ENCODE measurements at regions not wholly inside any gene's neighbourhood (a gene's known extent, or its start where the extent isn't known, plus 50 kb on each side); places are given as distances from the start of the nearest gene placed in this dataset.
"Not testable (repeated sequence)": the region's sequence is repeated elsewhere in the genome, so short reads cannot be mapped to it uniquely, and the experiment has no call there.

GRCh38 chr16:52316241-52316640 is 230.7 kb downstream of the TOX3 start:
- no peak for DNase-seq (ENCODE audit: low read depth)
- no peak overlapping the region for H3K4me3 ChIP-seq (ENCODE audit: low read depth, low read length)

- no peak for DNase-seq (ENCODE audit: low read depth)
- H3K4me3 ChIP-seq (ENCODE audit: low read depth, low read length): no peak overlapping the region
Observed at GRCh38 chr16:52312716-52313115, 234.2 kb downstream of the TOX3 start.

GRCh38 chr16:52309446-52310416 is 237.2 kb downstream of the TOX3 start:
- H3K4me3 ChIP-seq (ENCODE audit: low read depth, low read length): no peak overlapping the region
- DNase-seq (ENCODE audit: low read depth): no peak

- H3K4me3 ChIP-seq (ENCODE audit: low read depth, low read length): no peak overlapping the region
- DNase-seq (ENCODE audit: low read depth): no peak
Observed at GRCh38 chr16:52308051-52308450, 238.9 kb downstream of the TOX3 start.

GRCh38 chr16:52301026-52301425 is 245.9 kb downstream of the TOX3 start:
- no peak for DNase-seq (ENCODE audit: low read depth)
- H3K4me3 ChIP-seq (ENCODE audit: low read depth, low read length): no peak overlapping the region

GRCh38 chr16:52298769-52299168 is 248.2 kb downstream of the TOX3 start:
- H3K4me3 ChIP-seq (ENCODE audit: low read depth, low read length): no peak overlapping the region
- no peak for DNase-seq (ENCODE audit: low read depth)

GRCh38 chr16:52296706-52297315 is 250.1 kb downstream of the TOX3 start:
- not testable (repeated sequence) for H3K4me3 ChIP-seq (ENCODE audit: low read depth, low read length); DNase-seq (ENCODE audit: low read depth)

GRCh38 chr16:52296076-52296475 is 250.9 kb downstream of the TOX3 start:
- H3K4me3 ChIP-seq (ENCODE audit: low read depth, low read length): no peak overlapping the region
- DNase-seq (ENCODE audit: low read depth): no peak

- H3K4me3 ChIP-seq (ENCODE audit: low read depth, low read length): no peak overlapping the region
- no peak for DNase-seq (ENCODE audit: low read depth)
Observed at GRCh38 chr16:52294660-52295059, 252.3 kb downstream of the TOX3 start.

- DNase-seq (ENCODE audit: low read depth): no peak
- no peak overlapping the region for H3K4me3 ChIP-seq (ENCODE audit: low read depth, low read length)
Observed at GRCh38 chr16:52293204-52293603, 253.7 kb downstream of the TOX3 start.

- no peak overlapping the region for H3K4me3 ChIP-seq (ENCODE audit: low read depth, low read length)
- DNase-seq (ENCODE audit: low read depth): no peak
Observed at GRCh38 chr16:52283584-52284375, 263.2 kb downstream of the TOX3 start.

GRCh38 chr16:52283018-52283417 is 263.9 kb downstream of the TOX3 start:
- H3K4me3 ChIP-seq (ENCODE audit: low read depth, low read length): no peak overlapping the region
- peak; percentile 19 for DNase-seq (ENCODE audit: low read depth)

- no peak for DNase-seq (ENCODE audit: low read depth)
- no peak overlapping the region for H3K4me3 ChIP-seq (ENCODE audit: low read depth, low read length)
Observed at GRCh38 chr16:52280086-52280485, 266.9 kb downstream of the TOX3 start.

- DNase-seq (ENCODE audit: low read depth): no peak
- no peak overlapping the region for H3K4me3 ChIP-seq (ENCODE audit: low read depth, low read length)
Observed at GRCh38 chr16:52271088-52271750, 275.7 kb downstream of the TOX3 start.

- no peak overlapping the region for H3K4me3 ChIP-seq (ENCODE audit: low read depth, low read length)
- no peak for DNase-seq (ENCODE audit: low read depth)
Observed at GRCh38 chr16:52265446-52265861, 281.5 kb downstream of the TOX3 start.

GRCh38 chr16:52257534-52257933 is 289.4 kb downstream of the TOX3 start:
- no peak overlapping the region for H3K4me3 ChIP-seq (ENCODE audit: low read depth, low read length)
- no peak for DNase-seq (ENCODE audit: low read depth)

- H3K4me3 ChIP-seq (ENCODE audit: low read depth, low read length): no peak overlapping the region
- DNase-seq (ENCODE audit: low read depth): no peak
Observed at GRCh38 chr16:52256310-52257078, 290.4 kb downstream of the TOX3 start.

- no peak overlapping the region for H3K4me3 ChIP-seq (ENCODE audit: low read depth, low read length)
- DNase-seq (ENCODE audit: low read depth): no peak
Observed at GRCh38 chr16:52254746-52255145, 292.2 kb downstream of the TOX3 start.

GRCh38 chr16:52252680-52253079 is 294.3 kb downstream of the TOX3 start:
- no peak for DNase-seq (ENCODE audit: low read depth)

More at GRCh38 chr16:52252680-52253079, 294.3 kb downstream of the TOX3 start:
- H3K4me3 ChIP-seq (ENCODE audit: low read depth, low read length): no peak overlapping the region

Measured in skeletal muscle cell (primary cell).